H1 (cell line): ENCODE measurements at regions not wholly inside any gene's neighbourhood (a gene's known extent, or its start where the extent isn't known, plus 50 kb on each side); places are given as distances from the start of the nearest gene placed in this dataset.
"Not testable (repeated sequence)": the region's sequence is repeated elsewhere in the genome, so short reads cannot be mapped to it uniquely, and the experiment has no call there.

ENCODE experiments used
- CTCF ChIA-PET: fragments of 300-600 bp; sonication (Branson Sonifier 250); formaldehyde crosslinking; loops from one replicate; lab custom pipeline; 2021; ENCODE audit not compliant: partially characterized antibody; lab: Charles Lee
- POLR2A ChIA-PET: fragments of 300-600 bp; sonication (Branson Sonifier 250); formaldehyde crosslinking; loops from one replicate; lab custom pipeline; 2021; ENCODE audit warnings: inconsistent platforms; ENCODE audit not compliant: partially characterized antibody; lab: Charles Lee
- DNase-seq, 2 experiments: peaks; one replicate each; pipeline versions ENCODE4 v3.0.0 to v3.0.0-alpha.2; 2010 to 2022; ENCODE audit warnings: low spot score in 2 of 2, low read depth in 1 of 2, mixed read lengths in 1 of 2
- FAIRE-seq: peaks from 2 replicates; lab custom pipeline; 2011; peaks lifted over from hg19 to GRCh38; lab: Jason Lieb, UNC
- H2AFZ ChIP-seq: 2 replicates; pipeline ENCODE4 v1.8.1; 2012; ENCODE audit warnings: low read length, inconsistent platforms
- H2AK5ac ChIP-seq: 2 replicates; pipeline ENCODE4 v1.6.1; 2013; ENCODE audit warnings: low read depth, low read length
- H2BK120ac ChIP-seq: replicated peaks from 2 replicates; pipeline ENCODE3; 2013; ENCODE audit warnings: low read depth, low read length, inconsistent platforms
- H2BK12ac ChIP-seq: 2 replicates; pipeline ENCODE4 v1.6.1; 2013; ENCODE audit warnings: low read depth, low read length
- H2BK15ac ChIP-seq: 2 replicates; pipeline ENCODE4 v1.6.1; 2013; ENCODE audit warnings: low read length
- H2BK20ac ChIP-seq: 2 replicates; pipeline ENCODE4 v1.6.1; 2013; ENCODE audit warnings: low read length
- H2BK5ac ChIP-seq: 2 replicates; pipeline ENCODE4 v1.6.1; 2013; ENCODE audit warnings: low read depth, low read length
- H3K14ac ChIP-seq: 2 replicates; pipeline ENCODE4 v1.6.1; 2013; ENCODE audit warnings: inconsistent platforms; ENCODE audit not compliant: insufficient read length
- H3K18ac ChIP-seq: 2 replicates; pipeline ENCODE4 v1.6.1; 2013; ENCODE audit warnings: low read length; ENCODE audit errors: extremely low read depth
- H3K23ac ChIP-seq: 2 replicates; pipeline ENCODE4 v1.6.1; 2013; ENCODE audit warnings: inconsistent platforms; ENCODE audit not compliant: insufficient read length
- H3K23me2 ChIP-seq: 2 replicates; pipeline ENCODE4 v1.6.1; 2013; ENCODE audit warnings: low read depth, low read length
- H3K27ac ChIP-seq: 2 replicates; pipeline ENCODE4 v1.6.1; 2011; ENCODE audit warnings: low read depth, low read length, inconsistent platforms
- H3K27me3 ChIP-seq, 4 experiments: replicated peaks in 1 of 4; 1 replicate in 1 of 4; 2 replicates in 3 of 4; pipeline versions ENCODE4 v1.6.1 to v1.8.1; 2011 to 2013; ENCODE audit warnings: low read length in 3 of 4, mild to moderate bottlenecking in 3 of 4, inconsistent platforms in 2 of 4, mixed read lengths in 2 of 4, moderate library complexity in 1 of 4; ENCODE audit not compliant: control insufficient read depth in 3 of 4, insufficient read depth in 3 of 4; ENCODE audit errors: extremely low read depth in 1 of 4
- H3K36me3 ChIP-seq, 4 experiments: 2 replicates each; pipeline versions ENCODE4 v1.6.1 to v1.8.1; 2011 to 2013; ENCODE audit warnings: mild to moderate bottlenecking in 4 of 4, low read length in 3 of 4, moderate library complexity in 2 of 4, control low read depth in 1 of 4, inconsistent platforms in 1 of 4; ENCODE audit not compliant: insufficient read depth in 4 of 4, control insufficient read depth in 2 of 4
- H3K4ac ChIP-seq: replicated peaks from 2 replicates; pipeline ENCODE3; 2013; ENCODE audit warnings: low read length, low read depth, mixed read lengths, inconsistent platforms; ENCODE audit not compliant: insufficient read length
- H3K4me1 ChIP-seq, 4 experiments: replicated peaks in 1 of 4; 1 replicate in 1 of 4; 2 replicates in 3 of 4; pipeline versions ENCODE4 v1.6.1 to v1.8.1; 2011 to 2013; ENCODE audit warnings: low read length in 3 of 4, inconsistent platforms in 2 of 4, mixed read lengths in 1 of 4; ENCODE audit not compliant: insufficient read depth in 4 of 4, control insufficient read depth in 3 of 4
- H3K4me2 ChIP-seq, 2 experiments: 2 replicates each; pipeline versions ENCODE4 v1.6.1 to v1.8.1; 2011 to 2013; ENCODE audit warnings: low read depth in 2 of 2, low read length in 2 of 2, control low read depth in 1 of 2, inconsistent platforms in 1 of 2, mild to moderate bottlenecking in 1 of 2; ENCODE audit not compliant: insufficient read depth in 1 of 2
- H3K4me3 ChIP-seq, 4 experiments: fragments of 200-600, 300-600 bp in 1 of 4; sonication (generic), shearing (Covaris generic), sonication (Bioruptor Twin) in 1 of 4; 2 replicates each; pipeline versions ENCODE4 v1.5.1 to v1.8.1; 2011 to 2016; ENCODE audit warnings: low read length in 4 of 4, low read depth in 3 of 4, control low read depth in 2 of 4, inconsistent platforms in 2 of 4, mild to moderate bottlenecking in 2 of 4, mixed read lengths in 1 of 4, moderate library complexity in 1 of 4; ENCODE audit not compliant: insufficient read depth in 2 of 4; ENCODE audit errors: extremely low read depth in 1 of 4
- H3K56ac ChIP-seq: replicated peaks from 2 replicates; pipeline ENCODE3; 2013; ENCODE audit warnings: low read depth, mild to moderate bottlenecking, mixed read lengths, low read length, inconsistent platforms; ENCODE audit not compliant: insufficient read length
- H3K79me1 ChIP-seq: 2 replicates; pipeline ENCODE4 v1.6.1; 2013; ENCODE audit warnings: low read depth, low read length, control low read depth
- H3K79me2 ChIP-seq, 2 experiments: 2 replicates each; pipeline versions ENCODE4 v1.6.1 to v1.8.1; 2012 to 2013; ENCODE audit warnings: low read length in 2 of 2, mild to moderate bottlenecking in 2 of 2, inconsistent platforms in 1 of 2; ENCODE audit not compliant: insufficient read depth in 2 of 2, control insufficient read depth in 1 of 2
- H3K9ac ChIP-seq, 4 experiments: replicated peaks in 1 of 4; 1 replicate in 1 of 4; 2 replicates in 3 of 4; pipeline versions ENCODE4 v1.6.1 to v1.8.1; 2011 to 2013; ENCODE audit warnings: low read depth in 3 of 4, low read length in 3 of 4, control low read depth in 2 of 4, mild to moderate bottlenecking in 2 of 4, moderate library complexity in 2 of 4, inconsistent platforms in 1 of 4; ENCODE audit errors: extremely low read depth in 1 of 4
- H3K9me3 ChIP-seq, 2 experiments: 2 replicates each; pipeline versions ENCODE4 v1.6.1 to v1.8.1; 2012 to 2013; ENCODE audit warnings: mild to moderate bottlenecking in 2 of 2, moderate library complexity in 2 of 2, control low read depth in 1 of 2, inconsistent platforms in 1 of 2, low read depth in 1 of 2, low read length in 1 of 2, mixed read lengths in 1 of 2; ENCODE audit not compliant: insufficient read depth in 2 of 2
- H4K20me1 ChIP-seq, 2 experiments: replicated peaks in 1 of 2; 2 replicates each; pipeline versions ENCODE3 to v1.8.1; 2011 to 2013; ENCODE audit warnings: inconsistent platforms in 2 of 2, low read length in 2 of 2, mild to moderate bottlenecking in 1 of 2; ENCODE audit not compliant: insufficient read depth in 2 of 2, control insufficient read depth in 1 of 2
- H4K5ac ChIP-seq: 2 replicates; pipeline ENCODE4 v1.6.1; 2013; ENCODE audit warnings: low read length, low read depth, mixed read lengths, inconsistent platforms; ENCODE audit not compliant: insufficient read length
- H4K8ac ChIP-seq: 2 replicates; pipeline ENCODE4 v1.8.0; 2013; ENCODE audit warnings: mild to moderate bottlenecking, moderate library complexity, low read length, inconsistent platforms; ENCODE audit not compliant: insufficient read depth; ENCODE audit errors: extremely low read depth
- H4K91ac ChIP-seq: replicated peaks from 2 replicates; pipeline ENCODE3; 2013; ENCODE audit warnings: low read length, mixed read lengths, inconsistent platforms; ENCODE audit not compliant: insufficient read length
- WGBS, 2 experiments: shearing (Covaris generic) in 1 of 2; methylation state at CpG; one replicate each; pipeline versions ENCODE4 v1.1.6 to v1.1.7; 2013 to 2015; ENCODE audit warnings: low lambda C conversion rate in 2 of 2, mixed read lengths in 2 of 2, inconsistent platforms in 1 of 2, low coverage in 1 of 2, missing lambda C conversion rate in 1 of 2; ENCODE audit not compliant: insufficient replicate concordance in 2 of 2, insufficient coverage in 1 of 2, insufficient read length in 1 of 2; ENCODE audit errors: extremely low coverage in 1 of 2, missing lambda C conversion rate in 1 of 2; 5-methylcytosine and 5-hydroxymethylcytosine counted together

- H3K23me2 ChIP-seq, CTCF ChIA-PET, H3K79me1 ChIP-seq, FAIRE-seq, H3K79me2 ChIP-seq, DNase-seq, H3K56ac ChIP-seq, H3K14ac ChIP-seq, H3K4me3 ChIP-seq, H3K27ac ChIP-seq, H2BK5ac ChIP-seq, H2AK5ac ChIP-seq, POLR2A ChIA-PET, H2BK20ac ChIP-seq, H3K18ac ChIP-seq, H2BK15ac ChIP-seq, H3K27me3 ChIP-seq, H2BK120ac ChIP-seq, H3K4me1 ChIP-seq, H2AFZ ChIP-seq, H3K4me2 ChIP-seq, H4K8ac ChIP-seq, H3K23ac ChIP-seq, H3K36me3 ChIP-seq, H3K9me3 ChIP-seq, H3K4ac ChIP-seq, H2BK12ac ChIP-seq, H4K91ac ChIP-seq, H4K20me1 ChIP-seq, H4K5ac ChIP-seq, H3K9ac ChIP-seq: not testable (repeated sequence)
- WGBS, 2 experiments, result 85% methylated on average over 6 of the region's 6 CpGs; no CpG with 5 or more reads in 1 of the 2 experiments
These were observed 385.3 kb downstream of the AMY1C start for GRCh38 chr1:104135036-104135435.
